ENCODE measurements at regions not wholly inside any gene's neighbourhood (a gene's known extent, or its start where the extent isn't known, plus 50 kb on each side); places are given as distances from the start of the nearest gene placed in this dataset.

- TF ChIP-seq TCF7L2 (IDR thresholded peaks at IDR 0.05; ENCODE audit: low read depth, low read length) (no peak), CTCF (IDR thresholded peaks at IDR 0.05) (no peak), SIN3A (IDR thresholded peaks at IDR 0.05; ENCODE audit: borderline replicate concordance, insufficient read depth, low read depth, low read length) (no peak), POLR2AphosphoS5 (IDR thresholded peaks at IDR 0.05; ENCODE audit: low read depth, low read length) (no peak), REST (IDR thresholded peaks at IDR 0.05; ENCODE audit: insufficient read depth in 1 of 2, low read depth in 2 of 2, low read length in 1 of 2) (no peak)
- DNase-seq (ENCODE audit: low read depth, low spot score) (no peak), ATAC-seq (no peak)
- intact Hi-C loops (cut with micrococcal nuclease; ENCODE audit: unreplicated experiment): no loop called here
- ChIA-PET CTCF (no interaction called here), POLR2A (no interaction called here)
- in situ Hi-C loops (cut with HindIII; ENCODE audit: low pct_unique_long_range_greater_than_20kb, low sequenced_read_pairs): no loop called here
- H3K9me3 ChIP-seq (ENCODE audit: control insufficient read depth, insufficient read depth, low read depth, low read length): no peaks in the 10 kb centered on the region
- BruUV-seq (replicated peaks): no TSS peak
- H3K4me3 ChIP-seq (ENCODE audit: low read depth in 2 of 2, low read length in 2 of 2): no peak overlapping the region
- H3K27ac ChIP-seq (ENCODE audit: low read length): no peak overlapping the region
- no peaks in the 10 kb centered on the region for H3K36me3 ChIP-seq (ENCODE audit: control insufficient read depth, insufficient read depth, low read length)
- no peaks in the 10 kb centered on the region for H3K27me3 ChIP-seq (ENCODE audit: control insufficient read depth, insufficient read depth, low read length)
- H3K4me1 ChIP-seq (ENCODE audit: control insufficient read depth, insufficient read depth, low read length): no peaks in the 10 kb centered on the region
Observed at GRCh38 chr20:56875803-56876202, 246.7 kb downstream of the TFAP2C start.

GRCh38 chr20:56885521-56885920 is 256.4 kb downstream of the TFAP2C start:
- intact Hi-C loops (cut with micrococcal nuclease; ENCODE audit: unreplicated experiment) (no loop called here), in situ Hi-C loops (cut with HindIII; ENCODE audit: low pct_unique_long_range_greater_than_20kb, low sequenced_read_pairs) (no loop called here)
- Histone ChIP-seq H3K27ac (ENCODE audit: low read length) (no peak overlapping the region), H3K36me3 (ENCODE audit: control insufficient read depth, insufficient read depth, low read length) (no peaks in the 10 kb centered on the region), H3K9me3 (ENCODE audit: control insufficient read depth, insufficient read depth, low read depth, low read length) (no peaks in the 10 kb centered on the region), H3K27me3 (ENCODE audit: control insufficient read depth, insufficient read depth, low read length) (no peaks in the 10 kb centered on the region), H3K4me1 (ENCODE audit: control insufficient read depth, insufficient read depth, low read length) (no peaks in the 10 kb centered on the region), H3K4me3 (ENCODE audit: low read depth in 2 of 2, low read length in 2 of 2) (no peak overlapping the region)
- ChIA-PET POLR2A (no interaction called here), CTCF (no interaction called here)
- TF ChIP-seq SIN3A (IDR thresholded peaks at IDR 0.05; ENCODE audit: borderline replicate concordance, insufficient read depth, low read depth, low read length): no peak
- no peak for TF ChIP-seq TCF7L2 (IDR thresholded peaks at IDR 0.05; ENCODE audit: low read depth, low read length)
- no peak for TF ChIP-seq CTCF (IDR thresholded peaks at IDR 0.05)
- TF ChIP-seq REST (IDR thresholded peaks at IDR 0.05; ENCODE audit: insufficient read depth in 1 of 2, low read depth in 2 of 2, low read length in 1 of 2): no peak
- no peak for TF ChIP-seq POLR2AphosphoS5 (IDR thresholded peaks at IDR 0.05; ENCODE audit: low read depth, low read length)
- no TSS peak for BruUV-seq (replicated peaks)
- ATAC-seq: no peak
- no peak for DNase-seq (ENCODE audit: low read depth, low spot score)
